Breast epithelium (tissue), 3 donors: ENCODE measurements at regions not wholly inside any gene's neighbourhood (a gene's known extent, or its start where the extent isn't known, plus 50 kb on each side); places are given as distances from the start of the nearest gene placed in this dataset.

Source experiments
- POLR2A ChIP-seq: fragments of 450-650 bp; IDR thresholded peaks from one replicate; pipeline ENCODE4 v1.6.1; 2016; ENCODE audit warnings: antibody characterized with exemption, mild to moderate bottlenecking, moderate library complexity
- TF ChIP-seq, protein P1 (sequence below), 3 donors: fragments of 450-650 bp; IDR thresholded peaks; one replicate each; pipeline ENCODE4 v1.5.1; 2016 to 2017; ENCODE audit warnings: antibody characterized with exemption in 3 of 3, mild to moderate bottlenecking in 3 of 3, moderate library complexity in 3 of 3

DNA sequence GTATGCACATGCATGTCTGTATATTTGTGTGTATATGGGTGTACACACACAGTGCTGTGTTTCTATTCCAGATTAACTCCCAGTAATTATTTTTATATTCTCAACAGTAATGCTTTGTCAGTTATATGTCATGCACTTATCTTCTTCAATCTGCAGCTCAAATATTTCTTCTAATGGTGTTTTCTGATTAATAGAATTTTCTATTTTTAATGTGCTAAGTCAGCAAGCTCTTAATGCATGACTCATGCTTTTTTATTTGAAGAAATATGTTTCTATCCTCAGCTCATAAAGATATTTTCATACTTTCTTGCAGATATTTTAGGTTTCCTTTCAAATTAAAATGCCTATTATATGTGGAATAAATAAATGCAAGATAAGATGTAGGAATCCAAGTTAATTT, 59.7 kb upstream of the TMEM18 start:
- TF ChIP-seq, protein P1, sequence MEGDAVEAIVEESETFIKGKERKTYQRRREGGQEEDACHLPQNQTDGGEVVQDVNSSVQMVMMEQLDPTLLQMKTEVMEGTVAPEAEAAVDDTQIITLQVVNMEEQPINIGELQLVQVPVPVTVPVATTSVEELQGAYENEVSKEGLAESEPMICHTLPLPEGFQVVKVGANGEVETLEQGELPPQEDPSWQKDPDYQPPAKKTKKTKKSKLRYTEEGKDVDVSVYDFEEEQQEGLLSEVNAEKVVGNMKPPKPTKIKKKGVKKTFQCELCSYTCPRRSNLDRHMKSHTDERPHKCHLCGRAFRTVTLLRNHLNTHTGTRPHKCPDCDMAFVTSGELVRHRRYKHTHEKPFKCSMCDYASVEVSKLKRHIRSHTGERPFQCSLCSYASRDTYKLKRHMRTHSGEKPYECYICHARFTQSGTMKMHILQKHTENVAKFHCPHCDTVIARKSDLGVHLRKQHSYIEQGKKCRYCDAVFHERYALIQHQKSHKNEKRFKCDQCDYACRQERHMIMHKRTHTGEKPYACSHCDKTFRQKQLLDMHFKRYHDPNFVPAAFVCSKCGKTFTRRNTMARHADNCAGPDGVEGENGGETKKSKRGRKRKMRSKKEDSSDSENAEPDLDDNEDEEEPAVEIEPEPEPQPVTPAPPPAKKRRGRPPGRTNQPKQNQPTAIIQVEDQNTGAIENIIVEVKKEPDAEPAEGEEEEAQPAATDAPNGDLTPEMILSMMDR (IDR thresholded peaks at IDR 0.05) = no peak
- no peak for TF ChIP-seq POLR2A
